Activated CD8-positive, alpha-beta memory T cell treated with anti-CD3 and anti-CD28 coated beads for 4 hours (primary cell): ENCODE measurements at regions not wholly inside any gene's neighbourhood (a gene's known extent, or its start where the extent isn't known, plus 50 kb on each side); places are given as distances from the start of the nearest gene placed in this dataset.

Experiments used
- DNase-seq, 2 donors: peaks; one replicate each; pipeline ENCODE4 v3.0.0-alpha.2; 2020; ENCODE audit warnings: low read depth in 2 of 2

DNA sequence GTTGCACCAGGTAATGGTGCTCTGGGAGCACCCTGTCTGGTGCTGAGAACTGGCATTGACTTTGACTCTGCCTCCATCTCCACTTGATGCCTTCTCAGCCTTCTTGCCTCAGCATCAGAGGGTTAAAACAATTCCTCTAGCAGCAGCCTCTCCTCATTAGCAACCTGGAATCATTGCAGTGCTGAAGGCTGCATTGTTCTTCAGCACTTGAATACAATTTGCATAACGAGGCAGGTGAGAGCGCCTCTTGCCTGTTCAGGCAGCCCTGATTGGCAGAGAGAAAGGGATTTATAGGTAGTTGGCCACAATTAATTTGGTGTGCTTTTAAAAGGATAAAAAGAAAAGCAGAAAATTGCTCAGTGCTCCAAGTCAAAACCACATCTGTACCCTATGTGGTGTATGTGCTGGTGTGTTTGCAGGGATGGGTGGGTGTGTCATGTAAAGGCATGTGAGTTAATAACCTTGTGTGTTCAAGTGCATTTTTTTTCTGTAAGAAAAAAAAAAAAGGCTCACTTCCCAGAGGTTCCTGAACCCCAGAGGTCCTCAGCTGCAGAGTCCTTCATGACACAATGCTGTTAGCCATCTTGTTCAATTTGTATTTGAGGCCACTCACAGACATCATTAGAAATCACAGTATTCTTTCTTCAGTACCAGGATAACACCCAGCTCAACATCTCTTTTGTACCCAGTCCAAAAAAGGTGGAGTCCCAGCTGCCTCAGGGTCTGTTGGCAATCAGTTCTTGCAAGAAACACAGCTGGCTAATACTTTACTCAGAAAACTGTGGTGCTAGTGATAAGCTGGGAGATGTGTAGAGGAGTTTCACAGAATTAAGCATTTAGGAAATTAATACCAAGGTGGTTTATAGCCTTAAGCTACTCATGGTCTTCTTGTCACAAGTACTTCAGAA, 385.6 kb downstream of the GRIN2B start:
- DNase-seq = no peak

- no peak for DNase-seq
These were observed 386.5 kb downstream of the GRIN2B start for GRCh38 chr12:13594731-13595514.

- no peak for DNase-seq
These were observed 389.1 kb downstream of the GRIN2B start for GRCh38 chr12:13592063-13592942.

DNA sequence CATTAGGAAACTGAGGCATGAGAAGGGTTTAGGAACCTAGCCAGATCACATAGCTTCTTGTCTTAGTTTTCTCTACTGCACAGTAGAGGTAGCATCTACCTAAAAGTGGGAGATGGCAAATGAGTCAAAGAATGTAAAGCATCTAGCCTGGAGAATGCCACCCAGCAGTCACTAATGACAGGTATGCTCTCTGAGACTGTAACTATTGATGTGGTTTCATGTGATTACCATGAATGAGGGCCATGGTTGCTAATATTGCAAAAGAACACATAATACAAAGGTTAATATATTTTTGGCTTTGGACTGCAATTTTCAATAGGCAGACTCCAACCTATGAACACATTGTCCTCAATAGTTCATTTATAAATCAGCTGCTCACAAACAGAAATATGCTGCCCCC, 389.9 kb downstream of the GRIN2B start:
- DNase-seq = no peak

DNA sequence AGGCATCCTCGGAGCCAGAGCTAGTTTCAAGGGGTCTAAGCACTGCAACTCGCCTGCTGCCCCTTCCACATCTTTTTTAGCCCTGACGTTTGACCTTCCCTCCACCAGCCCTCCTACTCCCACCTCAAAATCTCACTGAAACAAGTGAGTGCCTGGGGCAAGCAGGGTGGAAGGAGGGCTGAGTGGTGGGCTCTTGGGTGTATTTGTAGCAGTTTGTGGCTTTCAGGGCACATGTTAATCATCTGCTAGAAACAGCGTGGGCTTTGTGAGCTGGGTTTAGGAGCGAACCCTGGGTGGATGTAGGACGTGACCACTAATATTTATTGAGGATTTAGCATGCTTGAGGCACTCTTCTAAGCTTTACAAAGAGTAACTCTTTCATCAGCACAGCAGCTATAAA, 390.3 kb downstream of the GRIN2B start:
- DNase-seq = no peak

DNA sequence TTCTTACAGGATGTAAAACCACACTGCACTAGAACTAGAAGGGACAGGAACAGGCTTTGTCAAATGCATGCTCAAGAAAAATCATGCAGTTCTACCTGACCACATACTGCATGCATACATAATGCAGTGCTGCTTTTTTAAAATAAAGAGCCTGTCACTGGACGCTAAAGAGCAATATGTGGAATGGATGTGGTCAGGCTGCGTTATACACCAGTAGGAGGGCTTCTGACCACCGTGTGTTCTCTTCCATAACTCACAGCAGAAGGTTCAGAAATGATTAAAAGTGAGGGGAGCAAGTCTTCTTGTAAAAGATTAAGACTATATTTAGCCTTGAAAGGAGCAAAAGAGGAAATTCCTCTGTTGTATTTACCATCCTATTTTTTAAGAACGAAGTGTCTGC, 392.0 kb downstream of the EMP1 start:
- no peak for DNase-seq

- DNase-seq = no peak
These were observed 391.3 kb downstream of the EMP1 start for GRCh38 chr12:13587721-13588390.

DNA sequence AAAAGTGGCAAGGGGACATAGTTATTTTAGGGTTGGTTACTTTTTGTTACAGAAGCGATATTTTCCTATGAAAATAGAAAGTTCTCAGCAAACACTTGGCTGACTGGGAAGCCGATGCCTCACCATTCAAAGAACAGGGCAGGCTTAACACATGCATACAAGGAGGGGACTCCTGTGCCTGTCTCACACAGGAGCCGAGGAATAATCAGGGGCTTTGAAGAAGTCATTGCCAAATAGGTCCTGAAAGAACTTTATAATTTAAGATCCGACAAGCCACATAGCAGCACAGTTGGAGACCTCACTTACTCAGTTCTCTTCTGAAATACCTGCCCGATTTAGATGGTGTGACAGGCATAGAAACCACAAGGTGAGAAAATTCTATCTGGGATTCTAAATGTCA, 389.8 kb downstream of the EMP1 start:
- no peak for DNase-seq

GRCh38 chr12:13584541-13584940, 388.0 kb downstream of the EMP1 start:
- no peak for DNase-seq

DNA sequence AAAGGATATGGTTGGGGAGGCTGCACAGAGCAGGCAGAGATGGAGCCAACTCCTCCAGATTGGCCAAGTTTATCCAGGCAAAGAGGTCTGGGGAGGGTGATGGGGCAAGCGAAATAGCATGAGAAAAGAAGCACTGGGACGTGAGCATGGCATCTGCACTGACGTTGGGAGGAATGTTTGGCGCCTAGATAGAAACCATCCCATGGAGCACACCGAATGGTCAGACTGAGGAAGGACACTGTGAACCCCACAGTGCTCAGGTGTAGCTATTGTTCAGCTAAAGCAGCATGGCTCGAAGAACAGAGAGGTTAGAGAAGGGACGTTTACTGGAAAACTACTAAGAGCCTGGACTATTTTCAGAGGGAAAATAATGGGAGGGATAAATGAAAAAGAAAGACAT, 387.1 kb downstream of the EMP1 start:
- DNase-seq = no peak

GRCh38 chr12:13582421-13582820, 385.9 kb downstream of the EMP1 start:
- no peak for DNase-seq

GRCh38 chr12:13581031-13581430, 384.5 kb downstream of the EMP1 start:
- no peak for DNase-seq

DNA sequence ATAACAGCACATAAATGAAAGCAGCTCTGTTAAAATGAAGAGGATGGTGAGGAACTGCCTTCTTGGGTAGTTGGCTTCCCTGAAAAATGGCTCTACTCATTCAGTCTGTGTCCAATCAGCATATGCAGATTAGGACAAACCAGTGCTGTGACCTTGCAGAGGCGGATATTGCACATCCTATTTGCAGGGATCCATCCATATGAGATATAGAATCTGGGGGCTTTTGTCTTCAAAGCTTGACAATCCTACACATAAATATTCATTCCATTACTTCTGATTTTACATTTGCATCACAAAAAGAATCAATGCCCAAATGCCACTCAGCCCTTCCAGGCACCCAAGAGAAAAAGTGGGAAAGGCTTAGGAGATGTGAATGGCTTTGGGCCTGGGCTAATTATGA, 383.7 kb downstream of the EMP1 start:
- DNase-seq = no peak

DNA sequence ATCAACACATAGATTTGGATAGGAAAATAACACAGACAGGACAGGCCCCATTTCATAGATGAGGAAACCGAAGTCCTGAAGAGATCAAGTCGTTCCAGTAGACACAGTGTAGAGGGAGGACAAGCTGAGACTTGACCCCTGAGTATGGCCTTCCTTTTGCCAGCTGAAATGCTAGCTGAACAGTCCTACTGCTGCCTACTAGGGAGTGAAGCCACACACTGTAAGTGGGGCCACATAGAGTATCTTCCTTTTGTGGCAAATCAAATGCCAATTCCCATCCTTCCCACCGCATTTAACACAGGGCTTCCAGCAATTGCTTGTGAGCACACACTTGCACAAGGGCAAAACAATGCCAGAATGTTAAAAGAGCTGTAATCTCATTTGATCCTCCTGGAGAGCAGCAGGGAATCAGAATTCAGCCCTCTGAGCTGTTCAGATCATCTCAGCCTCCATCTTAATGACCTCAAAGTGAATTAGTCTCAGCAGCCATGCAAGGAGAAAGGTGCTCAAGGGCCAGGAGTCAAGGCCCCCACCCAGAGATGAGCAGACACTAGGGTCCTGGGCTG, 380.5 kb downstream of the EMP1 start:
- DNase-seq = no peak

DNA sequence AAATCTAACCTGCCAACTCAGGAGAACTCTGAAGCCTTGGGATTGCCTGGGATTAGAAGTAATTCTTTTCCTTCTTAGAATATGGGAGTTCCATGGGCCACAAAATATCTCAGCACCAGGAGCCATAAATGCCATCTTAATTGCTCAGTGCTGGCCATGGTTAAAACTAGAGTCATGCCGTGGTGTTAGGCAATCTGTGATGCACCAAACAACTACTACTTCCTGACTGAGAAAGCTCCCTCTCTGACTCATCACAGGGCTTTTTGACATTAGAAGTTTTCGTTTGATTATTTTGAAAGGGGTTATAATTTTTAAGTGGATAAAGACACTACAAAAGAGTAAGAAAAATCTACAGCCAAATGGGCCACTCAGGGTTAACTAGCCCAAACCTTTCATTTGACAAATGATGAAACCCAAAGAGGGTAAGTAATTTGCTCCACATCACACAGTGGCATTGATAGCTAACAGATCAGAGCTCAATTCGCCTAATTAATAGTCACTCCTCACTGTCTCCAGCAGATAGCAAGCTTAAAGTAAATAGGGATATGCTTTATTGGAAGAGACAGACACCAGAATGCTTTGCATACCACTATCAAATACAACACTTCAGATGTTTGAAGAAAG, 377.3 kb downstream of the EMP1 start:
- DNase-seq = no peak

DNA sequence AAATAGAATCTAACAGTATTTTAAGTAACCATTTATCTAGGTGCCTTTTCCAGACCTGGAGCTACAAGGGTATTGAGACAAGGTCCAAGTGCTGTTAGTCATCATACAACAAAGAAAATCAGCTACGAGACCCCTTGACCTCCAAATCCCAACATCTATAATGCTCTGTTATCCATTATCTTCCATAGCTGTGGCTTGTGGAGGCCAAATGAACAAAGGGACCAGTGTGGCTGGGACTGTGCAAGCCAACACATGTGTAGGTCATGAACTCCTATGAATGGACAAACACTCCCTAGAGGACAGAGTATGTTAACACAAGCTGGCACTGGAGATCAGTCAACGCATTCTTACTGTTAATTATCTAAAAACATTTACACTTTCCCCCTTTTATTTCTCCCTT, 374.5 kb downstream of the EMP1 start:
- DNase-seq = no peak

DNA sequence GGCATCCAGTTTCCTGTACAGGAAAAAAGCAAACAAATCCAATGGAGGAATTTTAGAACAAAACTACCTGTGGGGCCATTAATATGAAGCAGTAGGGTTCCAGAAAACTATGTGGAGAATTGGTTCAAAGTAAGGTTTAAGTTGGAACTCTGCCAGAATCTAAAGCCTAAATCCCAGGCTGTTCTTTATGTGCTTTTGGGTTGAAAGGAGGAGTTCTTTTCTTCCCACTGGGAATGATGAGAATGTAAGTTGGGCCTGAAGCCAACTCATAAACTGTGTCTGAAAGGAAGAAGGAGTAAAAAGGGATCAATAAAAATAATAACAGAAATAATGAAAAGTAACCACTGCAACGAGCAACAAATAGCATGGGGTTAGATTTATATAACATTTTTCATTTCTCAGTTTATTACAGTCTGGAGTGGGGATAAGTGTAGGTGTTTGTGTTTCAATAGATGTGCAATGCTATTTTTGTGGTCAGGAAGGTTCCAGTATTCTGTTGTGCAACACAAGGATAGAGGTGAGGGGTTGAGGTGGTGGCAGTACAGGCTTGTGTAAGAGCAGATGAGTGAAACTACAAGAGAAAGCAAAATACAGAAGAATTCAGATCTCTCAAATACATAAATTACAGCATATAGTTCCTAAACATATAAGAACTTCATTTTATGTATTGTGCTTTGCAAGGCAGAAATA, 373.6 kb downstream of the EMP1 start:
- DNase-seq = no peak

DNA sequence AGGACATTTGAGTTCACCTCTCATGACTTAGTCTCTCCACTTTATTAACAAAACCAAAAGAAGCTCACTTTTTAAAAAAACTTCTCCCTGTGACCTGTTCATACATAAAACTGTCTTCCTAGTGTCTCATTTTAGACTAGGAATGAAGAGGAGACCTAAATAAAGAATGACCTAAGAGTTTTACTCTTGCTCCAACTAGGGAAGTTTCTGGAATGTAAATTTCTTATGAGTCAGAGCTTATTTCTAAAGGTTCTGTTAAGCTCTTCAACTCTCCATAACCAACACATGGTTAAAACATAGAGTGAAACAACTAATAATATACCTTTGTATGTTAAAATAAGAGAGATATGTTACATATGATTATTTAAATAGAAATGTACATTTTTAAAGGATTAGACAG, 369.8 kb downstream of the EMP1 start:
- DNase-seq = no peak

DNA sequence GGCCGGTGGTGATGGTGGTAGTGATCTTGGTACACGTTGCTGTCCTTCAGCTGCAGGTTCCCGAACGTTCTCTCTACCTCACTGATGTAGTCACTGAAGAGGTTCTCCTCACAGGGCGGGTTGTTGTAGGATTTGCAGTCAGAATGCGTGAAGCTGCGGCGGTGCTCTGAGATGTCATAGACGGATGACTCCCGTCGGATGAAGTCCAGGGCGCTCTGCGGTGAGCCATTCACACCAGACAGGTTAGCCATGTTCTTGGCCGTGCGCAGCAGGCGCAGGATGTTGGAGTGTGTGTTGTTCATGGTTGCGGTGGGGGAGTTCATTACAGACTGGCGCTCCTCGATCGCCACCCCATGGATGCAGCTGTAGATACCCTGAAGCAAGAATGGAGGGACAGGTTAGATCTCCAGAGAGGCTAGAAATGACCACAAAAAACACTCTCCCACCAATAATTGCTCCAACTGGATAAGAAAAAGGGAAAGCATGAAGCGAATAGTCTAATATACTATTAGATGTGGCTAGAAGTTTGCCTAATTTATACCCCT, 367.8 kb downstream of the EMP1 start:
- no peak for DNase-seq

GRCh38 chr12:13563743-13564125, 367.2 kb downstream of the EMP1 start:
- DNase-seq = no peak
